Stomach smooth muscle (tissue), 2 donors: ENCODE measurements at regions not wholly inside any gene's neighbourhood (a gene's known extent, or its start where the extent isn't known, plus 50 kb on each side); places are given as distances from the start of the nearest gene placed in this dataset.

Experiments
- H3K27ac ChIP-seq: one replicate; pipeline ENCODE4 v1.7.0; 2013; ENCODE audit warnings: mild to moderate bottlenecking, low read length, inconsistent platforms
- H3K27me3 ChIP-seq, 2 donors: one replicate each; pipeline ENCODE4 v1.7.0; 2013; ENCODE audit warnings: low read length in 2 of 2; ENCODE audit not compliant: insufficient read depth in 2 of 2, control insufficient read depth in 1 of 2
- H3K36me3 ChIP-seq, 2 donors: one replicate each; pipeline ENCODE4 v1.7.0; 2013; ENCODE audit warnings: low read length in 2 of 2; ENCODE audit not compliant: control insufficient read depth in 2 of 2, insufficient read depth in 2 of 2
- H3K4me1 ChIP-seq: one replicate; pipeline ENCODE4 v1.7.0; 2013; ENCODE audit warnings: low read length; ENCODE audit not compliant: control insufficient read depth, insufficient read depth
- H3K4me3 ChIP-seq, 2 donors: one replicate each; pipeline ENCODE4 v1.7.0; 2013; ENCODE audit warnings: low read length in 2 of 2
- H3K9ac ChIP-seq, 2 donors: one replicate each; pipeline ENCODE4 v1.7.0; 2013; ENCODE audit warnings: low read length in 2 of 2, mild to moderate bottlenecking in 1 of 2
- H3K9me3 ChIP-seq, 2 donors: one replicate each; pipeline ENCODE4 v1.7.0; 2013; ENCODE audit warnings: low read length in 2 of 2; ENCODE audit not compliant: control insufficient read depth in 2 of 2
- donor health status: healthy.
- donor health status: Pancreatic carcinoma.

DNA sequence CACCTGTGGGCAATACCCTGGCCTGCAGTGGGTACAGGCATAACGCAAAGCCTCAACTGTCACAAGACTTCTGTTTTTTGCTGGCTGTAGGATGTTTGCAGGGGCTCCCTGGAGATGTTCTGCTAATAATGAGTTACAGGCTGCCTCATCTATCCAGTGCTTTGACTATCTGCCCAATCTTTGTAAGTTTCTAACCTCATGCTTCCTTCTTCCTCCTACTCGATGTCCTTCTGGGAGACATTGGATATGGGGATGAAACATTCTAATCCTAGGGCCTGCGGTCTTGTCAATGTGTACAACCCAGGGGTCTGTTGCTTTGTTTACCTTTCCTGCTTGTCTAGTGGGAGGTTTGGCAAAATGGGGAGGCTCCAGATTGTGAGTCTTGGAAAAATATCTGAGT lies 136.8 kb upstream of the TCF21 start:
- H3K4me1 ChIP-seq, result peaks cover 3% of the 10 kb centered on the region
- H3K36me3 ChIP-seq, result no peaks in the 10 kb centered on the region
- peak overlapping the region; percentile 18 for H3K27ac ChIP-seq
- H3K9me3 ChIP-seq, result no peaks in the 10 kb centered on the region
- H3K27me3 ChIP-seq, result no peaks in the 10 kb centered on the region
- no peak overlapping the region for H3K9ac ChIP-seq
- H3K4me3 ChIP-seq, result no peak overlapping the region

- no peaks in the 10 kb centered on the region for H3K27me3 ChIP-seq
- peaks cover 3% of the 10 kb centered on the region for H3K4me1 ChIP-seq
- H3K4me3 ChIP-seq, result no peak overlapping the region
- no peak overlapping the region for H3K27ac ChIP-seq
- no peaks in the 10 kb centered on the region for H3K9me3 ChIP-seq
- no peaks in the 10 kb centered on the region for H3K36me3 ChIP-seq
- no peak overlapping the region for H3K9ac ChIP-seq
These were observed 135.2 kb upstream of the TCF21 start for GRCh38 chr6:133753756-133754155.

GRCh38 chr6:133754298-133754697 lies 134.6 kb upstream of the TCF21 start:
- Histone ChIP-seq H3K4me1 (peaks cover 3% of the 10 kb centered on the region), H3K4me3 (no peak overlapping the region), H3K27ac (no peak overlapping the region), H3K9ac (no peak overlapping the region), H3K27me3 (no peaks in the 10 kb centered on the region), H3K9me3 (no peaks in the 10 kb centered on the region), H3K36me3 (no peaks in the 10 kb centered on the region)

DNA sequence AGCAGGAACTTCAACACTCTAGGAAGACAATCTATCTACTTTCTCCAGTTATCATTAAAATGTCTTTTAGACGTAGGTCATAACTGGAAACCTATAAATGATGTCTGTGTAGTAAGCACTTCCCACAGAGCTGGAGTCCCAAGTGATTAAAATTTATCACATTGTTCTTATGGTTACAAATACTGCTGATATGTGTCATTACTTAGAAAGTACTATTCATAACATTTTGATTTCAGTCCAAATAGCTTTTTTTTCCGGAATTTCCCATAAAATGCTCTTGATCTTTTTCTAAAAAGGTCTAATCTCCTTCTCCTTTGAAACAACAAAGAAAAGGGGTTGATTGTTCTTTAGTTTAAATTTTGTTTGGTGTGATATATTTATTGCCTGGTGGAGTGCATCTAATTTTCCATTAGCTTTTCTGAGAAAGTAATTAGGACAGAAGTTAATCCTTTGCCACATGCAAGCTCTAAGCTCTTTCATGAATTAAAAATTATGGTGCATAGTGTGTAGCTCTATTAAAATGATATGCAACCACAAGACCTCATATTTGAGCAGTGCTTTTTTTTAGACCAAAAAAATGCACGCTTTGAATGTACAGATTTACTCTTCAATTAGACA lies 132.7 kb upstream of the TCF21 start:
- Histone ChIP-seq H3K27me3 (no peaks in the 10 kb centered on the region), H3K27ac (no peak overlapping the region), H3K9ac (no peak overlapping the region), H3K4me3 (no peak overlapping the region), H3K36me3 (no peaks in the 10 kb centered on the region), H3K9me3 (no peaks in the 10 kb centered on the region), H3K4me1 (peaks cover 3% of the 10 kb centered on the region)

GRCh38 chr6:133757335-133757734 lies 131.6 kb upstream of the TCF21 start:
- Histone ChIP-seq H3K9ac (no peak overlapping the region), H3K36me3 (no peaks in the 10 kb centered on the region), H3K27ac (no peak overlapping the region), H3K4me1 (no peaks in the 10 kb centered on the region), H3K27me3 (no peaks in the 10 kb centered on the region), H3K9me3 (no peaks in the 10 kb centered on the region), H3K4me3 (no peak overlapping the region)

- H3K4me3 ChIP-seq, result no peak overlapping the region
- H3K9ac ChIP-seq, result no peak overlapping the region
- no peaks in the 10 kb centered on the region for H3K4me1 ChIP-seq
- no peaks in the 10 kb centered on the region for H3K36me3 ChIP-seq
- H3K27me3 ChIP-seq, result no peaks in the 10 kb centered on the region
- H3K27ac ChIP-seq, result no peak overlapping the region
- H3K9me3 ChIP-seq, result no peaks in the 10 kb centered on the region
These were observed 130.0 kb upstream of the TCF21 start for GRCh38 chr6:133758815-133759335.

- H3K9ac ChIP-seq, result no peak overlapping the region
These were observed 129.4 kb upstream of the TCF21 start for GRCh38 chr6:133759524-133759923.

DNA sequence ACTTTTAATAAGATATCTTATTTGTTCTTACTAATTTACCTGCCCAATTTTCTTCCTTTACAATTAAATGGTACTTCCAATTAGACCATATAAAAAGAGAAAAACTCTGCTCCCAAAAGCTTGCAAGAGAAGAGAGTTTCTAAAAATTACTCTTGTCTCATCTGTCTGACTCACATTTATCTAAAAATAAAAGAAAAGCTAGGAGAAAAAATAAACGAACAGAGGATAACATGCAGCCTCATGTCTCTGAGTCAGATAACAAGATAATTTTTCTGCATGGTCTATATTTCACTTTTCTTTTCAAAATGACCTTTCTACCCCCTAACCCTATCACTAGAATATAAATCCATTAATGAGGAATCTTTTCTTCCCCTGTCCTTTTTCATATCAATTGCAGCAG lies 127.2 kb upstream of the TCF21 start:
- Histone ChIP-seq H3K27ac (no peak overlapping the region), H3K9me3 (no peaks in the 10 kb centered on the region), H3K4me3 (no peak overlapping the region), H3K4me1 (no peaks in the 10 kb centered on the region), H3K9ac (no peak overlapping the region), H3K36me3 (no peaks in the 10 kb centered on the region), H3K27me3 (no peaks in the 10 kb centered on the region)

More at GRCh38 chr6:133759524-133759923, 129.4 kb upstream of the TCF21 start:
- H3K36me3 ChIP-seq, result no peaks in the 10 kb centered on the region
- H3K27me3 ChIP-seq, result no peaks in the 10 kb centered on the region
- no peak overlapping the region for H3K4me3 ChIP-seq
- H3K9me3 ChIP-seq, result no peaks in the 10 kb centered on the region
- no peak overlapping the region for H3K27ac ChIP-seq
- H3K4me1 ChIP-seq, result no peaks in the 10 kb centered on the region

- Histone ChIP-seq H3K9ac (no peak overlapping the region), H3K4me3 (no peak overlapping the region), H3K27ac (no peak overlapping the region), H3K36me3 (no peaks in the 10 kb centered on the region), H3K9me3 (no peaks in the 10 kb centered on the region), H3K4me1 (no peaks in the 10 kb centered on the region), H3K27me3 (no peaks in the 10 kb centered on the region)
These were observed 124.7 kb upstream of the TCF21 start for GRCh38 chr6:133764008-133764753.

GRCh38 chr6:133764754-133765208 lies 124.1 kb upstream of the TCF21 start:
- H3K4me3 ChIP-seq, result no peak overlapping the region
- no peak overlapping the region for H3K9ac ChIP-seq
- no peak overlapping the region for H3K27ac ChIP-seq

More at GRCh38 chr6:133764754-133765208, 124.1 kb upstream of the TCF21 start:
- Histone ChIP-seq H3K27me3 (no peaks in the 10 kb centered on the region), H3K4me1 (no peaks in the 10 kb centered on the region), H3K9me3 (no peaks in the 10 kb centered on the region), H3K36me3 (no peaks in the 10 kb centered on the region)
